HG03575 (cell line): ENCODE measurements at regions not wholly inside any gene's neighbourhood (a gene's known extent, or its start where the extent isn't known, plus 50 kb on each side); places are given as distances from the start of the nearest gene placed in this dataset.

Experiments used
- ATAC-seq: cut with Tn5 transposase; IDR thresholded peaks from one replicate; pipeline ENCODE4 v1.9.1; 2021; ENCODE audit not compliant: unreplicated experiment, insufficient number of reproducible peaks, low FRiP score; ENCODE audit errors: extremely low read depth

GRCh38 chr1:94629259-94630181, 88.0 kb upstream of the F3 start:
- ATAC-seq = no peak

- no peak for ATAC-seq
Measured at GRCh38 chr1:94628499-94628843, 86.9 kb upstream of the F3 start.

- ATAC-seq = no peak
Measured at GRCh38 chr1:94627771-94628498, 86.4 kb upstream of the F3 start.

- no peak for ATAC-seq
Measured at GRCh38 chr1:94624203-94624602, 82.6 kb upstream of the F3 start.

- no peak for ATAC-seq
Measured at GRCh38 chr1:94623560-94624148, 82.1 kb upstream of the F3 start.

GRCh38 chr1:94622757-94623156, 81.2 kb upstream of the F3 start:
- ATAC-seq = no peak

- no peak for ATAC-seq
Measured at GRCh38 chr1:94621802-94622201, 80.2 kb upstream of the F3 start.

- ATAC-seq = no peak
Measured at GRCh38 chr1:94621395-94621794, 79.8 kb upstream of the F3 start.

GRCh38 chr1:94620345-94621031, 78.9 kb upstream of the F3 start:
- no peak for ATAC-seq

- no peak for ATAC-seq
Measured at GRCh38 chr1:94619731-94620130, 78.2 kb upstream of the F3 start.

- ATAC-seq = no peak
Measured at GRCh38 chr1:94617957-94618739, 76.6 kb upstream of the F3 start.

- ATAC-seq = no peak
Measured at GRCh38 chr1:94617134-94617805, 75.7 kb upstream of the F3 start.

GRCh38 chr1:94616506-94616905, 74.9 kb upstream of the F3 start:
- no peak for ATAC-seq

GRCh38 chr1:94614996-94615395, 73.4 kb upstream of the F3 start:
- no peak for ATAC-seq

- ATAC-seq = no peak
Measured at GRCh38 chr1:94614168-94614815, 72.7 kb upstream of the F3 start.

GRCh38 chr1:94612525-94613204, 71.1 kb upstream of the F3 start:
- no peak for ATAC-seq
